ENCODE measurements at regions not wholly inside any gene's neighbourhood (a gene's known extent, or its start where the extent isn't known, plus 50 kb on each side); places are given as distances from the start of the nearest gene placed in this dataset.

DNA sequence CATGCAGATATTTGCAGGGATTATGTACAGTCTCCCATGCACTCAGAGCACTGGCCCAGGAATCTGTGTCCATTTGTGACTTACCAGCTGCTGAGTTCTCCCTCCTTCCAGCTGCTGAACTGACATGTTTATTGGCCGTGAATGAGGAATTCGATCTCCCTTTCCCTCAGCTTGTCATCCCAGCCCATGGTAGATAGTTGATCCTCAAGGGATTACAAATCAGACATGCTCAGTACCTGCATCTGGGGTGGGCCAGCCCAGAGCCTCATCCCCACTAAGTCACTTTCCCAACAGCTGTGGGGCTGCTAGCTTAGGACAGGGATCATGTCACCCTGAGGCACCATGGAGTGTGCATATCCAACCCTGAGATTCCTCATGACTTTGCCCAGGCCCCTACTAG is 1284.9 kb upstream of the LRRTM1 start:
- DNase-seq, result no peak

DNA sequence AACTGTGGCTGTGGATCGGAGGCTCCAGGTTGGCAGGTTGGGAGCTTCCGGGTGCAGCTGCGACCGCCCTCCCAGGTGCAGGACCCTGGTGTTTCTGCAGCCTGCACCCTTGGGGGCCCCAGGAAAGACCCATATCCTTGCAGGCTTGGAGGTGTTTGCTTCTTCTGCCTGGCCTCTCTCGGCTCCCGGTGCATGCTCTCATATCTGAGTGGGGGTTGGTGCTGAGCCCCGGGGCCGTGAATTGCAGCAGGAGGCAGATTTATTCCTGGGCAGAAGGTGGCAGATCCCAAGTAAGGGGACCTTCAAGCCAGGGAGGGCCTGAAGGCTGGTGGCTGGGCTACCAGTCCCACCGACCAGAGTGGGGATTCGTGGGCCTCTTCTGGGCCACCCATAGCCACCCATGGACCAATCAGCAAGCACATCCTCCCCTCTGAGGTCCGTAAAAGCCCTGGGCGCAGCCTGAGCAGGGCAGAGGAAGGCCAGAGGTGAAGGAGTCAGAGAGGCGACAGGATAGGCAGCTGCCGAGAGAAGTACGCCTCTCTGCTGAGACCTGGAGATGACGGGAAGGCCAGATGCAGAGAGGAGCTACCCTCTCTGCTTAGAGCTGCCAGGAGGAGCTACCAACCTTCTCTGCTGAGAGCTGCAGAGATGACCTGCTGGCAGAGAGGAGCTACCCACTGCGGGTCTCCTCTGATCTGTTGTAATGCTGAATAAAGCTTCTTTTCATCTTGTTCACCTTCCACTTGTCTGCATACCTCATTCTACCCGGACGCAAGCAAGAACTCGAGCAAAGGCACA is 1279.0 kb upstream of the LRRTM1 start:
- no peak for DNase-seq

DNA sequence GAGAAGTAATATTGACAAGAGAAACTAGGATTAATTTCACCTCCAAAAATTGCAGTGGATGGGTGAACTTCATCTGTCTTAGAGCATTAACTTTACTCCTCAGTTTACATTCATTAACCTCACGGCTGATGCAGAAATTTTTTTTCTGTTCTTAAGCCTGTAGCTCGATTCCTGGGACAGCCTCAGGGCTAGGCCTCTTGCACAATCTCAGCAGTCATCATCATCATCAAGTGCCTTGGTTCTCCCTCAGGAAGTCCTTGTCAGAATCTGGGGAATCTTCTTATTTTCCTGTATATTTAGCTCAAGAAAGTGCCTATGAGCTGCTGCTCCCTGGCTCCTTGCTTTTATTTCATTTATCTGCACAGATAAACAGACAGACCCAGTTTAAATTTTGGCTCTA is 1272.2 kb upstream of the LRRTM1 start:
- DNase-seq, result no peak

DNA sequence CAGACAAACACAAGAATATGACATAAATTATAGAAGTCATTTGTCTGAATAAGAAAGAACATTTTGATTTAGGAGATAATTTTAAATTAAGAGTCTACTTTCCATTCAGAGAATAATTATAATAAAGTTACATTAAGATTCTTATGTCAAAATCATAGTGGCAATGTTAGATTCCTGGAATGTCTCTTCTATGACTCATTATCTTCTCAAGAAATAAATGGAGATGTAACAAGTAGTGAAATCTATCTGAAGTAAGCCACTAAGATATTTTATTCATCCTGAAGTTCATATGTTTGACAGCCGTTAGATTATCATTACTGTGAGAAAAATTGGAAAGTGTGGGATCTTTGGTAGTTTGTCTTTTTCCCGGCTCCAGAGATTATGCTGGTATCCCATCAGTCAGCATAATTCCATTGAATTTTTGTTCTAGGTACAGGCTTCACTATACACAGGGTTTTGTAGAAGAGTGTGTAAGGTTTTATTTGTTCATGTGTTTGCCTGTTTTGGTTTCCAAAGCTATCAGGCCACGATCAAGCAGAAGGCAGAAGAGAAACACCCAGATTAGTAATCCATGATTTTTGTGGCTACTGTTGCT is 1246.6 kb upstream of the LRRTM1 start:
- no peak for DNase-seq

DNA sequence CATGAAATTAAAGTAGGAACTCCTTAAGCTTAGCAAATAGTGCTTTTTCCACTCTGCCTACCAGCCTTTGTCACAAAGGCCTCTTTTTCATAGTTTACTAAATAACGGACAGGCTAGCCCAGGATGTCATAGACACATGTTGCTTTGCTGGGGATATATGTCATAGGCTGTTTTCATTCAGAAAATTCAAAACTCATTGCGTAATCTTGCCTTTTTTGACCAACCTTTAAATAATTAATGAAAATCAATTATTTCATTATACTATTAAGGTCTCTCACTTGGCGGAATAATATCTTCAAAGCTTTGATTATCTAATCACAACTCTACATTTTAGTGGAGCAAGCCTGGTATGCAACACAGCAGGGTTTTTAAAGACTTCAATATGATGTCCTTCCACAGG is 1245.7 kb upstream of the LRRTM1 start:
- DNase-seq, result no peak

DNA sequence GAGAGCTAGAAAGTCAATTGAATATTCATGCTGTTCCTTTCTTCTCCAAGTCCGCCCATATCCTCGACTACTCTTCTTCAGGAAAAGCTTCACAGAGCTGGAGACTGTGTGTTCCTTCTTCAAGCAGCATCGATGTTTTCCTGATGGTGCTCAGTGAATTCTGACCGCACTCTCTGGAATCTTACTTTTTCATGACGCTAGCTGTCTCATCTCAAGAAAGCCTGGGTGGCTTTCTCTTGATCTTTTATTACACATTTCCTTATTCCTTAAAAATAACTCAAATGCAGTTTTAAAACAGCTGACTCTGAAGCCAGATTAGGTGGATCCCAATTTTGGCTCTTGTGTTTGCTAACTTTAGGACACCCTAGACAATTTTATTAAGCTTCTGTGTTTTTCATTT is 1245.1 kb upstream of the LRRTM1 start:
- DNase-seq, result no peak

DNA sequence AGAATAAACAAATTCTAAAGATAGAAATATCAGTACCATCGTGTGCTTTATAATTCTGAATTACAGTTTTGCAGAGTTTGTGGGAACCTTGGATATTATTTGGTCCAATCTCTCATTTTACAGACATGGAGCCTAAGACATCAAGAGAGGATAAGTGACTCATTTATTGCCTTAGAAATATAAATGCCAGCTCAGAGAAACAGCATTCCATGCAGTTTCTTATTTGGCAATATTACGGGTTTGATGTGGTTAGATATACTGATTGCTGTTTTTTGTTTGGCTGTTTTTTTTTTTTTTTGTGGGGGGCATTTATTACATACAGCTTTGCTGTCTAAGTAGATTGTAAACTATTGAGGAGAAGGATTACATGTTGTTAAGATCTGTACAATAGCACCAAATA is 1241.1 kb upstream of the LRRTM1 start:
- DNase-seq, result no peak

DNA sequence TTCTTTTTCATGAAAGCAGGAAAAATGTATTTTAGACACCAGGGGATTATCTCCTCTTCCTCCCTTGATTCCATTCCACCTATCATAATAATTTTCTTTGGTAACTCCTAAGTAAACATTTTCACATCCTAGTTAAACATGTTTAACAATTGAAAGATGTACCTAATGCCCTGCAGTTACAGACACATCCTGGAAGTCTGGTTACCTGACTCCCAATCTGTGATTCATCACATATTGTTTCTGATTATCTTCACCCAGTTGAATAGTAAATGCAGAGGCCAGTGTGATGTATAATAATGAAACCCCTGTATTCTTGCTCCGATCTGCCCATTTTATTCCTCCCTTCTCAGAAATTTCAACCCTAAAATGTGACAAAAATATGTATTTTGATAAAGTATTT is 1237.6 kb upstream of the LRRTM1 start:
- no peak for DNase-seq

DNA sequence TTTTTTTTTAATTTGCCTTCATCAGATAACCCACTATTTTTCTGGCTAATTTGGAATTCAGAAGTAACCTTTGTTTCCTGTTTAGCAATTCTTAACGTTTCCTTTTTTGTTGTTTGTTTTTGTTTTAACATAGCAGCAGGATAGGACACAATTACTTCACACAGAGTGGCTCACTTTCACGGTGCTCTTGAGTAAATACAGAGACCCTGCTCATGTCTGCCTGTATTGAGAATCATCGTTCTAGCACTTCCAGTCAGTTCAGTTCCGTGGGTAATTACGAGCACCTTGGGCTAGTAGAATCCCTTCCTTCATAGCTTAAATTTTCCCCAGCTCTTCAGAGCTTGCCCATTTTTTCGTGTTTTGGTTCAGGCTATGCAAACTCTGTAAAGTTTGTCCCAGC is 1225.4 kb upstream of the LRRTM1 start:
- DNase-seq, result no peak

DNA sequence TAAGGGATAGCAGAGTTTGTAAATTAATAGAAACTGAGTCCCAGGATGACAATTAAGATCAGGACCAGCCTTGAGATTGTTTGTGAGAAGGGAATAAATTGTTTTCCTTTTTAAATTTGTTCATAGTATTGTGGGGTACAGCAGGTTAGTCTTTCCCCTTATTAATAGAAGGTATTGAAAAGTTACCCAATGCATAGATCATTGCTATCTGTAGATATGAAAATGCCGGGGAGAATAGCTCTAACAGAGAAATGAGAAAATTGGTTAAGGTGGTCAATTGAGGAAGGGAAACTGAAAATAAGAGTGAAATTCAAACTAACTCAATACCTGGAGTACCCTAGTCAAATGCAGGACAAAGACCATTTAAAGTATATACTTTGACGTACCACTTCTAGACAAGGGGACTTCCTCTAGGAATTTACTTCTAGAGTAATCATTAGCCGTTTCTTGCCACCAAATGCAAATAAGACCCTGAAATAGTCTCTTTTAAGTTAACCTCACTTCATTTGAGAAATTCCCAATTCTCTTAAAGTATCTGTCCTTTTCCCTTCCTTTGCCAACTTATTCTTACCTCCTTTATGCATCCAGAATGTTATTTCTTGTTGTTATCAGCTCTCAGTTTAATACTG is 1224.4 kb upstream of the LRRTM1 start:
- no peak for DNase-seq

DNA sequence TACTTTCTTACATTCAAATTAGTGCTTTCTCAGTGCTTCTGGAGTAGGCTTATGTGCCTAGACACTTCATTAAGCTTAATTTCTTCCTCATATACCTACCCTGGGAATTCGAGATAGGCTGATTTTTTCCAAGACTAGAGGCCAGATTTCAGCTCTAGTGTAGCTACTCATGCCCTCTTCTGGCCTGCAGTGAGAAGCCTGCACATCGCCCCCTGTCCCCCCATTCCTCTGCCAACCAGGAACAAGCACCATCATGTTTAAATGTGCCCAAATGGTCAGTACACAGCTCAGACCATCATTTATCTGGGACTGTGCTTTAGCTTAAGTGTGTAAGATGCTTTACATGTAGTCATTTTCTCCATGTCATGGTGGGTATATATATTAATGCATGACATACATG is 1218.8 kb upstream of the LRRTM1 start:
- no peak for DNase-seq

DNA sequence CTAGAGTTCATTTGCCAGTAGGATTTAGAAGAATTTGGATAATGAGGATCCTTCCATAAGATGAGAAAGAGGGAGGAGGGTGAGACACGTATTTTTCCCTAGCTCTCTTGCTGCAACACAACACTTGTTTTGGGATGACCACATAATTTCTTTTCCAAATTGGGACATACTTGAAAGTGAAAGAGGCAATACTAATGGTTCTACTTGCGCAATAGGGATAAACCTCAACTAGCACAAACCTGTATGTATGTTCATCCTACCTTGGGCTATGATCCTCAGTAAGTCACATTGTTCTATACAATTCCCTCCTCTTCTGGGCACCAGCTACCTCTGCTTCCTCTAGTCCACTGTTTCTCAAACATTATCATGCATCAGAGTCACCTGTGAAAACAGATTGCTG is 1208.8 kb upstream of the LRRTM1 start:
- DNase-seq, result no peak

DNA sequence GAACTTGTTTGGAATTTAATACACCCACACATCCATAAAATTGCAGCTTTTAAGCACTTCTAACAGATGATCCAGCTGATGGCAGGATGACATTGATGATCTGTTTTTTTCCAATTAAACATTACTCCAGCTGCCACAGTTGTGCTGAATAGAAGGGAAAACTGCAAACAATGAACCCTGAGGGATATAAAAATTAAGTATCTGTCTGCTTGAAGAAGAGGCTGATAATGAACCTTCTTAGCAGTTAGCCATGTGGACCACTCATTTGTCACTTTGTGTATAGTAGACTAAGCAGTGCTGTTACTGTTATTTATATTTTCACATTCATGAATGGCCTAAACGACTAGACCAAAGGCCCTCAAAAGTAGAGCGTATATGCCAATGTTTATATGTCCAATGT is 1201.0 kb upstream of the LRRTM1 start:
- no peak for DNase-seq

DNA sequence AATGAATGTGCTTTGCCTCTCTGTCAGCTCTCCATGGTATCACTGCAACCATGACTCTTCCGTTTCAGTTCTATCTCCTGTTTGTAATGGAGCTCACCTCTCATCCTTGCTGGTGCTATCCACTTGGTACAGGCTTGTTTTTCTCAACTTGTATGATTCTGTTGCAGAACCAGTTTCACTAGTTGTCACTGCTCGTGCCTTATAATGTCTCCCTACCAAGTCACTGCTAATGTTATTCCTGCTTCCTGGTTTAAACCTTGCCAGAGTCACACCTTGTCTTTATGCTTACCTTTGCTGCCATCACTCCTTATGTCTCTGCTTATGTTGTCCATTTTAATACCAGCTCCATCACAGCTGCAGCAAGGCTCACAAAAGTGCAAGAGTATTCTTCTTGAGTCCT is 1191.0 kb upstream of the LRRTM1 start:
- DNase-seq, result no peak

DNA sequence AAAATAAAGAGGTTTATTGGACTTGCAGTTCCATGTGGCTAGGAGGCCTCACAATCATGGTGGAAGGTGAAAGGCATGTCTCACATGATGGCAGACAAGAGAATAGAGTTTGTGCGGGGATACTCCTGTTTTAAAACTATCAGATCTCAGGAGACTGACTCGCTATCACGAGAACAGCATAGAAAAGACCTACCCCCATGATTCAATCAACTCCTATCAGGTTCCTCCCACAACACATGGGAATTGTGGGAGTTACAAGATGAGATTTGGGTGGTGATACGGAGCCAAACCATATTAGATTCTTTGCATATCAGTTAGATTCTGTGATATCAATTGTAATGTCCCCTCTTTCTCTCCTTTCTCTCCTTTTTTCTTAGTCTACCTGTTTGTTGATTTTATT is 1178.7 kb upstream of the LRRTM1 start:
- DNase-seq, result no peak

DNA sequence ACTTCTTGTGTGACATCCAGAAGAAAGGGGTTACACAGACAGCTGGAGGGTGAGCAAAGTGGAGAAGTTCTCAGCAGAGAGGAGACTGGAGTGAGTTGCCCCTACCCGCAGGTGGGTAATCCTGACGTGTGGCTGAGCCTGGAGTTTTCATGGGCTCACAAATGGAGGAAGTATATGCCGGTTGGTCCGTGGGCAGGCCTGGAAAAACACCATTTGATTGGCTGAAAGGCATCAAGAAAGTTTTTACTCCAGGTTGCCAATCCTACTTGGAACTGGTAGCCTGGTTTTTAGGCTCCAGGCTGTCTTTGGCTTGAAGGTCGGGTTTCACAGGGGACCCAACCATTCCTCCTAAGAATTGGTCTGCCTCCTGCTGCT is 1177.4 kb upstream of the LRRTM1 start:
- no peak for DNase-seq

DNA sequence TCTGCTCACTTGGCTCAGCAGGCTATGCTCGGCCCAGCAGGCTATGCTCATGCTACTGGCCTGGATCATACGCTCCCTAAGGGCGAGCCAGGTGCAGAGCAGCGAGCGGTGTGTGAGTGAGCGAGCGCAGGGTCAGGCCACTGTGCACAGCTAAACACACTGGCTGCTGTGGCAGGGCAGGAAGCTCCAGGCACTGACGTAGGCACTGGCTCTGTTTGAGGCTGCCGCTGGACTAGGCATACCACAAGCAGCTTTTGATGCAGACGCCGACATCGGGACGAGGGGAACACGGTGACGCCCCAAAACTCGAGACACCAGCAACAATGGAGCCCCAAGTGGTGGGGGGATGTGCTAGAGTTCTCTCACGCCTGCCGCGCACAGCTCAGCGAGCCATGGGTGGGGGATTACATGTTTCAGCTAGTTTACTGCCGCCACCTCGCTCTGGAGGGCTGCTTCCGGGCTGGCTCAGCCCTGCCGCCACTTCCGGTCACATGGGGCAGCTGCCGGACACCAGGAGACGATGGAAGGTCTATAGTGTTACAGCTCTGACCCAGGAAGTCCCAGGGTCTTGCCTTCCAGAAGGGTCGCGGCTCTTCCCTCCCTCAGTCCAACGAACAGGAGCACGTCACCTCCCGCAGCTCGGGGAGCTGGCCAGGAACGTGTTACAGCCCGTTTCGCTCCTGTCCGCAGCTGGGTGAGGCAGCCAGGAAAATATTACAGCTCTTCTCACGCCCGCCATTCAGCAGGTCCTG is 1176.9 kb upstream of the LRRTM1 start:
- DNase-seq, result no peak

DNA sequence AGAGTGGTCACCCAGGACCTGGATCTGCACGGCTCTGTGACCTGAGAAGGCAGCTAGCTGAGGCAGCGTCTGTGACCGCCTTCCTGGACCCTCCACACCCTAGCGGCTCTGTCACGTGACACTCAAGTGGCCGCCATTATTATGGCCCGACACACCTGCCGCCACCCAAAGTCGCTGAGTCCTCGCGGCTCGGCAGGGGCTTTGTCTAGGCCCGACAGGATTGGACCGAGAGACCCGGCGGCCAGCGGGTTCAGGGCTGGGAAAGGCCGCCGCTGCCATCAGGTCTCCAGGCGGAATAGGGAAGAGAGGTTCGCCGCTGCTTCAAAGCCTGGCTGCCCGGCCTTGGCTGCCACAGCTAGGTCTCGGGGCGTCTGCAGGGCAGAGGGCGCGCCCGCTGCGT is 1162.5 kb upstream of the LRRTM1 start:
- no peak for DNase-seq

DNA sequence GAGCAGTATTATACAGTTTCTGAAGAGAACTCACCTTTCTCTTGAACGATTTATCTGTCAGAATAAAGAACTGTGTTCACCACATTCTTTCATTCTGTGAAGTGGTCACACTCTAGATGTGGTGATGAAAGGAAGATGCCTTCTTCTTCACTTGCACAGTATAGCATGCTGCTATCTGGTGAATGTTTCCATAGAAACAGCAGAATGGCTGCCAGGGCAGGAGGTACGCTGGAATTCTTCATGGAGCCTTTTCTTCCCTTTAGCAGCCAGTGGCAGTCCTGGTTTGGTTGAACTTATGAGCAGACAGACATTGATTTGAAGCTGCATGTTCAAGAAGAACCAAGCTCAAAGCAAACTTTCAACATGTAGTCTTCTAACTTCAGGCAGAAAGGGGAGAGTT is 1157.9 kb upstream of the LRRTM1 start:
- no peak for DNase-seq

DNA sequence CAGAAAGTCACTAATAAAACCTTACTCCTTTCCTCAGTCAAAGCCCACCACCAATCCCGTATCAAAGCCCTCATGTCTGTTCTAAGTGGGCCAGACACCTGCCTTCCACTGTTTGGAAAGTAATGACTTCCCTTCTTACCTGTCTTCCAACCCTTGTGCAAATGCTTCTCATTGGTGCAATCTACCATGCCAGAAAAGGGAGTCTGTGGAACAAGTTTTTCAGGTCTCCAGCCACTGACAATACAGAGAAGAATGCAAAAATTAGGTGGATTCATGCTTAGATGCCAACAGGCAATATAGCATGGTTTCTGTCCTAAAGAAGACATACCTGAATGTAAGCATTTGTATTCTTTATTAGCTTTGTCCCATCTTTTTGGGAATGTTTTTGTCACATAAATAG is 1140.6 kb upstream of the LRRTM1 start:
- DNase-seq, result no peak

DNA sequence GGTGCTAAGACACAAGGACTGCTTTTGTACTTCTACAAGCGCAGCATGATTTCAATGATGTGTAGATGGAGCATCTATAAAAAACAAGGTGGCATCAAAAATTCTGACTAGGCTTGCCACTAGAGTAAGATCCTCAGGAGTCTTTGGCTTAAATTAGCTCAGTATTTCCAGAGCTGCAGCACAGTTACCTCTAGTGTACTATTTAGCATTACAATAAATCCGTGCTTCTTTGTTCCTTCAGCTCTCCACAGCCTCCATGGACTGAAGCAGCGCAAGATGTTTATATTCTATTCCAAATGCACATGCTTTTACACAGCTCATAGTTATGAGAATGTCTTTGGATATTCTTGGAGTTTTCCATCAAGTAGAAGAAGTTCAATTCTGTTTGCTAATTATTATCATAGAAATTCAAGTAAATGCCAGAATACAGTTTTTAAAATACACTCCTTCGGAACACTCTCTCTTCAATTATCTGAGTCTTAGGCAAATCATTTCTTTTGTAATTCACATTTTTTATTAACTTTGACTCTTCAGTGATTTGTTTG is 1133.0 kb upstream of the LRRTM1 start:
- DNase-seq, result no peak

DNA sequence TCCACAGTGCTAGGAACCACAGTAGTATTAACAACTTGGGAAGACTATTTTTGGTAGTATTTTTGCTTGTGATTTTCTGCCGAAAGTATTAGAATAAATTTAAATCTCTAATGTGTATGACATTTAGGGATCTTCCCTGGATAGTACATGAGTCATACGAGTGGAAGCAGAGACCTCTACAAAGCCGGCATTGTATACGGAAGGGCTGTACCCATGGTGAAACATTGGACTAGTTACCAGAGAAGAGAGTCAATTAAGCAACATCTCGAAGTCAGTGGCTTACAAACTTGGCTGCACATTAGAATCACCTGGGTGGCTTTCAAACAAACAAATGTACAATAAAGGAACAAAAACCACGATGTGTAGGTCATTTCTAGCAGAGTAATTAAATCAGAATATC is 1131.7 kb upstream of the LRRTM1 start:
- no peak for DNase-seq

DNA sequence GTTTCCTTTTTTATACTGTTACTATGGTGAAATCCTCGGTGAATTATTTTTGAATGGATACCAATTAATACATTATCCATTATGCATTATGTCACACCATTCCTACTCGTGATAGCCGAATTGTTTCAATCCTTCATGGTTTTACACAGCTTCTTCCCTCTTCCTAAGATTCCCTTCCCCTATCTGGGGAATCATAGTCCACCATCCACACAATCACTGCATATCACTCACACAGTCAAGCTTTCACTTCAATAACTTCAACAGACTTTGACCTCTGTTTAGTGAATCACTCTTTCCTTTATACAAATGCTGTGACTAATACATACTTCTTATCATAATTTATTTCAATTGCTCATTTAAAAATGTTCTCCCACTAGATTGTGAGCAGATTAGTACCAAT is 1108.1 kb upstream of the LRRTM1 start:
- no peak for DNase-seq

DNA sequence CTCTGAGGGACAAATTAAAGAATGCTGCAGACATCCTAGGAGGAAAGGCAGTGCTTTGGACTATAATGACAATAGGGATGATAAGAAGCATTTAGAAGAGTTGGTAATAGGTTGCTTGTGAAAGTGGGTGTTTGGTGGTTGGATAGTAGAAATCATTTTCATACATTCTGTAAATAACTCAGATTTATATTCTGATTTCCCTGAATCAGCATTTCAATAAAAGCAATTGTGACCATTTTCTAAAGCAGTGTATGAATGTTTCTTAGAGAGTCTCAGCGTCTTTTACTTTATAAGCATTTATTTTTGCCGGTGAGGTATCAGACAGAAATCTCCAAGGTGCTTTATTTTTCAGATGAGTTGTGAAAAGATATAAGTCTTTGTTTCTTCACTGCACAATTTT is 1099.0 kb upstream of the LRRTM1 start:
- DNase-seq, result no peak

Data from DMS79 treated with DMSO at 0.1 percent for 48 hours (cell line).